Natural killer cell treated with Interleukin-12 subunit alpha and Interleukin-12 subunit beta and Interleukin-15 and Interleukin-18, amount 100 ng/mL, for 72 hours (primary cell): ENCODE measurements at regions not wholly inside any gene's neighbourhood (a gene's known extent, or its start where the extent isn't known, plus 50 kb on each side); places are given as distances from the start of the nearest gene placed in this dataset.

Experiments
- ATAC-seq, 2 donors: fragments of 150-1000 bp; cut with Tn5 transposase in 1 of 2; sonication (Bioruptor Pico), chemical (Tn5 transposase) in 1 of 2; 2 replicates each; pipeline ENCODE4 v1.10.0; 2021
- DNase-seq: peaks from one replicate; pipeline ENCODE4 v3.0.0; 2022; ENCODE audit warnings: low spot score
- H3K27ac Mint-ChIP-seq, 2 donors: 1 replicate in 1 of 2; 2 replicates in 1 of 2; pipeline ENCODE4 v1.8.0; 2022; ENCODE audit warnings: mixed read lengths in 2 of 2, mild to moderate bottlenecking in 1 of 2, moderate library complexity in 1 of 2
- H3K27me3 Mint-ChIP-seq, 2 donors: 1 replicate in 1 of 2; 2 replicates in 1 of 2; pipeline ENCODE4 v1.8.0; 2022; ENCODE audit warnings: mixed read lengths in 2 of 2
- H3K36me3 Mint-ChIP-seq: one replicate; pipeline ENCODE4 v1.8.0; 2022; ENCODE audit warnings: mixed read lengths
- H3K4me1 Mint-ChIP-seq, 2 donors: 1 replicate in 1 of 2; 2 replicates in 1 of 2; pipeline ENCODE4 v1.8.0; 2022; ENCODE audit warnings: low read depth in 2 of 2, mixed read lengths in 2 of 2, mild to moderate bottlenecking in 1 of 2
- H3K4me3 Mint-ChIP-seq: one replicate; pipeline ENCODE4 v1.8.0; 2022; ENCODE audit warnings: mixed read lengths
- H3K9me3 Mint-ChIP-seq: 2 replicates; pipeline ENCODE4 v1.8.0; 2022; ENCODE audit warnings: mixed read lengths

DNA sequence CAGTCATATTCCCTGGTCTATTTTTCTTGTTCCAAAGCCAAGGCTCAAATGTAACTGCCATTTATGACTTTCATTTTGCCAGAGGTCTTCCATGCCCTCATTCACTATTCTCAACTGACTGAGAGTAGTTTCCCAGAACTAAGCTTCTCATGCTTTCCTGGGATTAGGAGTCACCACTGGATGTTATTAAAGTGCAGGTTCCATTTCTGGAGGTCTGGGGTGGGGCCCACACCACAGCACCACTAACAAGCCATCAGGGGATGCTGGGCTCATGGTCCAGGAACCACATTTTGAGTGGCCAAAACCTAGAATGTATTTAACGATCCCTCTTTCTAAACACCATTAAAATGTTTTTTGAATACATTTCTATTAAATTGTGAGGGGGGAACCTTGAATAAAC lies 677.6 kb downstream of the SEMA5A start:
- Mint-ChIP-seq H3K36me3 (no peaks in the 10 kb centered on the region), H3K27ac (no peak overlapping the region), H3K4me3 (no peak overlapping the region), H3K4me1 (no peaks in the 10 kb centered on the region), H3K27me3 (no peaks in the 10 kb centered on the region), H3K9me3 (peaks cover 17% of the 10 kb centered on the region)
- ATAC-seq (no peak), DNase-seq (no peak)

DNA sequence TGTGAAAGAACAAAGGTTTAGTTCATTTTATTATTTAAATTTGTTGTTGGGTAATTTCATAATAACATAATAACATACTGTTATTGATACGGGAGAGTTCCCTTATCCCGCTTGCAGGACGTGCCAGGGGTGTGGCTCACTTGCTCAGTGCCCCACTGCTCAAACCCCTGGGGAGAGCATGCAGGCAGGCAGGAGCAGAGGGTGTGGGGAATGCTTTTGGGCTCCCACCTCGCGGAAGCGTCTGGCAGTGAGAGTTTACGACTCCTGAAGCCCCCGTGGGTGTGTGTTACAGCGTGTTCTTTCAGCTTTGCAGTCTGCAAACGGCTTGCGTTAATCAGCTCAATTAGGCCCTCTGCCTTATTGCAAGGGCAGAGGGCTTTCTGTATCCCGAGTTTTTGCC lies 675.9 kb downstream of the SEMA5A start:
- H3K4me1 Mint-ChIP-seq = no peaks in the 10 kb centered on the region
- DNase-seq (no peak), ATAC-seq (no peak)
- no peak overlapping the region for H3K4me3 Mint-ChIP-seq
- H3K36me3 Mint-ChIP-seq = no peaks in the 10 kb centered on the region
- no peaks in the 10 kb centered on the region for H3K27me3 Mint-ChIP-seq
- H3K9me3 Mint-ChIP-seq = peaks cover 13% of the 10 kb centered on the region
- H3K27ac Mint-ChIP-seq = no peak overlapping the region

DNA sequence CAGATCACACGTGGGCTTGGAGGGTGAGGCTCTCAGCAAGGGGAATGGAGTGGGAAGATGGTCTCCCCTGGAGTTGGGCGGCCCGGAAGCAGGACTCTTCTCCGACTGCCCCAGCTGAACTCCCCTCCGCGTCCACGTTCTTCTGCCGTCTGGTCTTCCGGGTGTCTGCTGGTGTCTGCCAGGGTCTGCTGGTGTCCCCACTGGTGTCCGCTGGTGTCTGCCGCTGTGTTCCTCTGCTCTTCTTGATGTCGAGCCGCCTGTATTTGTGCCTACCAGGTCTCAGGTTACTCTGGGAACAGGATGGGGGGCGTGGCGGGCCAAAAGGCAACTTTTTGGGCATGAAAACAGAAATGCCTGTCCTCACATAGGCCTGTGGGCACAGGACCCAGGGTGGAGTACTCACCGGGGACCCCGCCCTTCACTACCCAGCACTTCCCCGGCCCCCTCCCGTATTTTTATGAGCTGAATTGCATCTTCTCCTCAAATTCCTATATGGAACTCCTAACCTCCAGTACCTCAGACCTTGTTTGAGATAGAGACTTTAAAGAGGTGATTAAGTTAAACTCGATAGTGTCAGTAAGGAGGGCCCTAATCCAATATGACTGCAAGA lies 675.4 kb downstream of the SEMA5A start:
- Mint-ChIP-seq H3K27me3 (no peaks in the 10 kb centered on the region), H3K4me1 (no peaks in the 10 kb centered on the region), H3K27ac (no peak overlapping the region), H3K36me3 (no peaks in the 10 kb centered on the region), H3K4me3 (no peak overlapping the region), H3K9me3 (peaks cover 13% of the 10 kb centered on the region)
- no peak for ATAC-seq
- DNase-seq = no peak

DNA sequence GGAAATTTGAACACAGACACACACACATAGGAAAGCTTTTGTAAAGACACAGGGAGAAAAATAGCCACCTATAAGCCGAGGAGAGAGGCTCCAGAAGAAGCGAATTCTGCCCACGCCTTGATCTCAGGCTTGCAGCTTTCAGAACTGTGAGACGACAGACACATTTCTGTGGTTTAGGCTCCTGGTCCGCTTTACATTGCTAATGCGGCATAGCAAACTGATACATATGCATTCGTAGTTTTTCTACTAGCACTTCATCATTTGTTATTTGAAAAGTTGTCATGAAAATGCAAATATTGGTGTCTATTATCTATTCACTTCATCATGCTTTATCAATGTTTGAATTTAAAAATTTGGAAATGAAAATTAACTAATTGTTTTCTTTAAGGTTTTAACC lies 674.9 kb downstream of the SEMA5A start:
- DNase-seq (no peak), ATAC-seq (no peak)
- no peaks in the 10 kb centered on the region for H3K36me3 Mint-ChIP-seq
- H3K4me3 Mint-ChIP-seq = no peak overlapping the region
- no peaks in the 10 kb centered on the region for H3K4me1 Mint-ChIP-seq
- peaks cover 13% of the 10 kb centered on the region for H3K9me3 Mint-ChIP-seq
- H3K27me3 Mint-ChIP-seq = no peaks in the 10 kb centered on the region
- no peak overlapping the region for H3K27ac Mint-ChIP-seq

DNA sequence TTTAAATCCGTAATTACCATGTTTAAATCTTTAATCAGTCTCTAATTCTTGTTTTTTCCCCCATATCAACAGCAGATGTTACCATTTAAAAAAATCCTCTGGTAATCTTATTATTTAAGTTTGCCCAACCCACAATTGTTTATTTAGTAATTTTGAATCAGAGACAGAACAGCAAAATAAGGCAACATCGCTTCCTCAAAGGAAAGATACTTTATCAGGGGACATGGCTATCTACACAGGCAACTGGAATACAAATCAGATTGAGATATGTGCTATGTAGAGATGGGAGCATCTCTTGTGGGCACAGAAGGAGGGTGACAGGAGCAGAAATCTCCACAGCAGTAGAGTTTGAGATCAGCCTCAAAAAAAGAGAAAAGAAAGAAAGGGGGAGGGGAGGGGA lies 674.4 kb downstream of the SEMA5A start:
- Mint-ChIP-seq H3K27me3 (no peaks in the 10 kb centered on the region), H3K4me1 (no peaks in the 10 kb centered on the region), H3K36me3 (no peaks in the 10 kb centered on the region), H3K9me3 (peaks cover 16% of the 10 kb centered on the region), H3K27ac (no peak overlapping the region), H3K4me3 (no peak overlapping the region)
- no peak for DNase-seq
- no peak for ATAC-seq

DNA sequence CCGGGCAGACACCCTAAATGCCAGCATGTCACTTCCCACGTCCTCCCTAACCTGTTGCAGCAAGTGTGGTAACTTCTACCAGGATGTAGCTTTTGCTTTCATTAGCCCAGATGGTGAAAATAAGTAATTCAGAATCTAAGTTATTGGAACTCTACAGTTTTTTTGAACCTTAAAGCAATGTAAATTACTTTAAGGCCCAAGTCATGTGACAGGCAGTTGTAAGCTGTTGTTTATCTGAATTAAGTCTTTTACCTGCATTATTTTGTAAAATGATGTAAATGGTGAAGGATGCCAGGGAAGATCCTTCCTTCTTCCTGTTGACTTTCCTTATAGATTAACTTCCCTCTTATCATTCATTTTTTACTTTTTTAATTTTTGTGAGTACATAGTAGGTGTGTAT lies 670.2 kb downstream of the SEMA5A start:
- Mint-ChIP-seq H3K9me3 (peaks cover 23% of the 10 kb centered on the region), H3K4me1 (no peaks in the 10 kb centered on the region), H3K27ac (no peak overlapping the region), H3K36me3 (no peaks in the 10 kb centered on the region), H3K27me3 (no peaks in the 10 kb centered on the region), H3K4me3 (no peak overlapping the region)
- no peak for ATAC-seq
- DNase-seq = no peak

DNA sequence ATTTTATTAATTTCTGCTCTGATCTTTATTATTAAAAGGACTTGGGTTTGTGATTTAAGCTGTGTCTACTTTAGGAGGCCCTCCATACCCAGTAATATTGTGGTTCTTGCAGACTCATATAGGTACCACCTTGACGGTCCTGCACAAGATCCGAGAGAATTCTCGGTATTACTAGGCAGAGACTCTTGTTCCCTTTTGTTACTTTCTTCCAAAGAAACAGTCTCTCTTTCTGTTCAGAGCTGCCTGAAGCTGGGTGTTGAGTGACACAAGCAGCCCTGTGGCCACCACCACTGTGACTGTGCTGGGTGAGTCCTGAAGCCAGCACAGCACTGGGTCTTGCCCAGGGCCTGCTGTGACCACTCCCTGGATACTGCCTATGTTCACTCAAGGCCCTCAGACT lies 666.6 kb downstream of the SEMA5A start:
- ATAC-seq (no peak), DNase-seq (no peak)
- Mint-ChIP-seq H3K4me1 (no peaks in the 10 kb centered on the region), H3K27ac (no peak overlapping the region), H3K27me3 (no peaks in the 10 kb centered on the region), H3K9me3 (peaks cover 22% of the 10 kb centered on the region), H3K36me3 (no peaks in the 10 kb centered on the region), H3K4me3 (no peak overlapping the region)

DNA sequence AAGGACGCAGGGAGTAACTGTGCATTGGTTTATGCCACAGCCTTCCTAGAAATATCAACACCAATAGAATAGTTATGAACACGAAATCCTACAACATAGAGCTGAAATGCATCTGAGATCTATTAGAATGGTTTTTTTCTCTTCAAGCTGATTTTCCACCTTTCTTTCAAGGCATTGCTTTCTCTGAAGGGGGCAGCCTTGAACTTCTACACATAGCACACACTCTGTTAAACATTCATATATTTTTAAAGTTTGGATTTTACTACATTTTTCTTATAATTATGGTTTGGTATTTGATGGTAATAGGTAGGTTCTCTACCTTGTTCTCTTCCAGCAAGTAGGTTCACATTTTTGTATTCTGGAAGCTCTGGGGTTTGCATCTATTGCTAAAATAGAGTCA lies 661.8 kb downstream of the SEMA5A start:
- Mint-ChIP-seq H3K4me3 (no peak overlapping the region), H3K27ac (no peak overlapping the region)
- ATAC-seq = no peak

DNA sequence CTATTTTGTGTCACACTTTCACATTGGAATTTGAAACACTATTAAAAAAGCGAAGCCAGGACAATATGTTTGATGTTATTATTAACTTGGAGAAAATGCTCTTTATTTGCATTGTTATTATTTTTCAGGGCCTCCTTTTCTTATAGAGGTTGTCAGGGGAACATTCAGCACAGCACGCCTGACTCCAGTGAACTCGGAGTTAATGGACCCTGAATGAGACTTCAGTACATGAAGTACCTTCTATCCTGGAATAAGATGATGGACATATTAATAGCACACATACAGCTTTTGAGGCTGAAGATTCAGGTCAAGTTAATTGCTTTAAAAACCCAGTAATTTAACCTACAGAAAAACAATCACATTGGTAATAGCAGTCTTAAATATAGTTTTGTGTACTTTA lies 652.9 kb downstream of the SEMA5A start:
- H3K27me3 Mint-ChIP-seq = no peaks in the 10 kb centered on the region
- no peaks in the 10 kb centered on the region for H3K36me3 Mint-ChIP-seq
- DNase-seq = no peak
- ATAC-seq = no peak
- no peak overlapping the region for H3K27ac Mint-ChIP-seq
- no peak overlapping the region for H3K4me3 Mint-ChIP-seq
- H3K4me1 Mint-ChIP-seq = no peaks in the 10 kb centered on the region
- H3K9me3 Mint-ChIP-seq = peaks cover 14% of the 10 kb centered on the region

More for the DNA sequence above, 661.8 kb downstream of the SEMA5A start:
- H3K36me3 Mint-ChIP-seq = no peaks in the 10 kb centered on the region
- H3K9me3 Mint-ChIP-seq = peaks cover 9% of the 10 kb centered on the region
- H3K27me3 Mint-ChIP-seq = no peaks in the 10 kb centered on the region
- no peaks in the 10 kb centered on the region for H3K4me1 Mint-ChIP-seq
- DNase-seq = no peak

DNA sequence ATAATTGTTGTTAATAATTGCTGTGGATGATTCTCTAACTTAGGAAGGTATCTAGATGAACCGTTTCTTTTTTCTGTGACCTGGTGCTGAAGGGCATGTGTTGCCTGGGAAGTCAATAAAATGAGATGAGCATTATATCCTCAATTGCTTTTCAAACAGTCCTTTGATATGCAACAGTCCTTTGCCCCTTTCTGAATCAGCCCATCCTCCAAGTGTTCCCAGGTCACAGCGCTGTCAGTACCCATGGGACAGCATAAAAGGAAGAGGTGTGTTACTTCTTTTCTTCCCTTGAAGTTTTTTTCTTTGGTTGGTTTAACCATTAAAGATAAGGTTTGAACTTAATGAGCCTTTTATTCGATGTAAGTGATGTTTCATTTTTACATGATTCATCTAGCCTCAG lies 651.8 kb downstream of the SEMA5A start:
- Mint-ChIP-seq H3K36me3 (no peaks in the 10 kb centered on the region), H3K27me3 (no peaks in the 10 kb centered on the region), H3K9me3 (peaks cover 14% of the 10 kb centered on the region), H3K4me3 (no peak overlapping the region), H3K4me1 (no peaks in the 10 kb centered on the region), H3K27ac (no peak overlapping the region)
- DNase-seq = no peak
- ATAC-seq = no peak

DNA sequence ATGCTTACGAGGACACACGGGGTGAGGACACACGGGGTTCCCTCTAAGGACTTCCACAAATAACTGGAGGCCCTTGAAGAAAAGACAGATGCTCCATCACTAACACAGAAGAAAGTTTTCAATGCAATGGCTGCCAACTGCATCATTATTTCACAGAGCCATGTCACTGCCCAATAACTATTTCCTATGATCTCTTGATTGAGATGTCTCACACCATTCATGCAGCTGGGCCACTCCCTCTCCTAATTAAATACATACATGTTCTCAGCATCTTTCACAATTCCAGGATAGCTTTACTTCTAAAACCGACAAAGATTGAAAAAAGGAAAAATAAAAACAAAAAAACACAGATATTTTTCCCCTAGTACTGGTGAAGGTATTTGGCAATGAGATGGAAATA lies 650.8 kb downstream of the SEMA5A start:
- Mint-ChIP-seq H3K27me3 (no peaks in the 10 kb centered on the region), H3K36me3 (no peaks in the 10 kb centered on the region), H3K4me3 (no peak overlapping the region), H3K27ac (no peak overlapping the region), H3K4me1 (no peaks in the 10 kb centered on the region), H3K9me3 (peaks cover 14% of the 10 kb centered on the region)
- no peak for DNase-seq
- no peak for ATAC-seq

DNA sequence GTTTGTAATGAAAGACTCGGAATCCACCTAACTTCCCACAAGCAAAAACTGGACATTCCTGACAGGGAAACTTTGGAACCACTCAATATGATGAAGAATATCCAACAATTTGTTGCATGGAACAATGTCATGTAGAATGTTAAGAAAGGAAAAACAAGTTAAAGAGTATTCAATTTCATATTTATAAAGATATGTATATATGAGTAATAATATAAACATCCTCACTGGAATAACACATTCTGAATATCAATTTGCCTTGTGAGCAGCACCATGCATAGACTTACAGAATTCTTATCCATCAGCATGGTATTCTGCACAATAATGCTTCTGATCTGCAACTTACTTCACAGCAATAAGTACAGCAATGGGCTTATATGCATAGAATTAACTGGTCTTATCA lies 650.3 kb downstream of the SEMA5A start:
- no peak overlapping the region for H3K4me3 Mint-ChIP-seq
- DNase-seq (no peak), ATAC-seq (no peak)
- no peaks in the 10 kb centered on the region for H3K36me3 Mint-ChIP-seq
- no peaks in the 10 kb centered on the region for H3K27me3 Mint-ChIP-seq
- no peaks in the 10 kb centered on the region for H3K4me1 Mint-ChIP-seq
- peaks cover 14% of the 10 kb centered on the region for H3K9me3 Mint-ChIP-seq
- H3K27ac Mint-ChIP-seq = no peak overlapping the region

DNA sequence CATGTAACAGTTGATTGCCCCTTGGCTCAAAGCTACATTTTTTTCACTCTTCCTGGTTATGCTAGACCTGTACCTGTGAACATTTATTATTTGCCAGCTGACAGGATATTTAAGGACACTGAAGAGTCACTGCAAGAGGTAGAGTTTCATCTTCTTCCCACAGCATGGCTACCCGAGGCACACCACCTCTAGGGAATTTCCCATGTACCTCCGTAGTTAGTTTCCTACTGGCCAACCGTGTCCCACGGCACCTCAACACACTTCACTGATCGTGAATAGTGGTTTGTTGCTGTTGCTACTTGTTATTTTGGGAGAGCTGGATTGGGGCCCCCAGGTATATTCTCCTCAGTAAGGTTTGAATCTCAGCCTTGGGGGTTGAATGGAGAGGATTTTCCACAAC lies 648.6 kb downstream of the SEMA5A start:
- H3K27me3 Mint-ChIP-seq = no peaks in the 10 kb centered on the region
- H3K27ac Mint-ChIP-seq = no peak overlapping the region
- H3K4me1 Mint-ChIP-seq = no peaks in the 10 kb centered on the region
- no peak overlapping the region for H3K4me3 Mint-ChIP-seq
- DNase-seq (no peak), ATAC-seq (no peak)
- no peaks in the 10 kb centered on the region for H3K36me3 Mint-ChIP-seq
- peaks cover 9% of the 10 kb centered on the region for H3K9me3 Mint-ChIP-seq

DNA sequence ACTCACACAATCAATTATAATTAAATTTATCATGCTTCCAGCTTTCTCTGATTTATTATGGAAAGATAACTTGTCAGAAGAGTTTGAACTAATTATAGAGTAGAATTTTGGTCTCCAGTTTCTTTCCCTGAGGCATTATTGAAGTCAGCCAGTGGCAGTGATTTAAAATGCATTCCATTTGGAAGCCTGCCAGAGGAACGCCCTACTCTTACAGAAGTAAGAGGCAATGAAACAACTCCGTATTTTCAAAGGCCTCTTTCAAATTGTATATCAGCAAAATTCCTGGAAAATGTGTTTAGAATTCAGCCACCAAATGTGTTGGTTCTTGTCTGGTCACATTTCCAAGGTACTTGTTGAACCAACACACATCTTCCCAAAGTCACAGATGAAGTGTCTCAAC lies 640.9 kb downstream of the SEMA5A start:
- Mint-ChIP-seq H3K27ac (no peak overlapping the region), H3K4me1 (no peaks in the 10 kb centered on the region), H3K9me3 (peaks cover 20% of the 10 kb centered on the region), H3K4me3 (no peak overlapping the region), H3K27me3 (no peaks in the 10 kb centered on the region), H3K36me3 (no peaks in the 10 kb centered on the region)
- ATAC-seq (no peak), DNase-seq (no peak)

DNA sequence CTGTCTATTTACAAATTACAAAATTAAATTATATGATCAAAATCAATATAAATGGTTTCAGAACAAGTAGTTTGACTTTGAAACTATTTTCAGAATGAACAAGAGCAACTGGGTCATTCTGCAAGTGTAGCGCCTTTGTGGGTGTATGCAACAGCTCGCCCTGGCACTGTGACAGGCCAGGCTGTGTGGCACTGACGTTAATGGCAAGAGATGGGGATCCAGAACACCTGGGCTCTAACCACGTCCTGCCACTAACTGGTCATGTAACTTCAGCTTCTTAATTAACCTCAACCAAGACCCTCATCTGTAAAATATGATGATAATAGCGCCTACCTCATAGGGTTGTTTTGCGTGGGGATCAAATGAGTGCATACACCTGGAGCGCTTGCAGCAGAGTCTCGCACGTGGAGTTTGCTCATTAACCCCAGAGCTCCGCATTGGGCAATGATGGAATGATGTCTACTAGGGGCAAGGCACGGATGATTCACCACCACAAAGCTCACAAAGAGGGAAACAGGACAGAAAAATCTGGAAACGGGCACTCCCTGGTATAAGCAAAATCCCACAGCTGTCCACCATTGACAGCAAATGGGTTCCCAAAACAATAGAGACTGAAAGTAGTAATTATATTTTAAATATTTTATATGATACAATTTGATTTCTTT lies 639.4 kb downstream of the SEMA5A start:
- Mint-ChIP-seq H3K9me3 (peaks cover 17% of the 10 kb centered on the region), H3K27ac (no peak overlapping the region)

More for the DNA sequence above, 639.4 kb downstream of the SEMA5A start:
- H3K4me3 Mint-ChIP-seq = no peak overlapping the region
- H3K4me1 Mint-ChIP-seq = no peaks in the 10 kb centered on the region
- H3K27me3 Mint-ChIP-seq = no peaks in the 10 kb centered on the region
- DNase-seq = no peak
- no peaks in the 10 kb centered on the region for H3K36me3 Mint-ChIP-seq
- no peak for ATAC-seq
